HCT116 (cell line): ENCODE measurements at regions not wholly inside any gene's neighbourhood (a gene's known extent, or its start where the extent isn't known, plus 50 kb on each side); places are given as distances from the start of the nearest gene placed in this dataset.

Experiments
- ATAC-seq: fragments of 200-7000 bp; cut with Tn5 transposase; 2 replicates; pipeline ENCODE4 v1.9.1; 2020; ENCODE audit warnings: mild to moderate bottlenecking, moderate library complexity
- BruUV-seq: library from RNA; stranded (reverse); fragments of 400-500 nt; replicated peaks from 2 replicates; lab custom pipeline; 2021; lab: Mats Ljungman, UMichigan
- CTCF ChIA-PET: fragments of 300-600 bp; sonication (Branson Sonifier 250); formaldehyde crosslinking; loops from one replicate; lab custom pipeline; 2021; ENCODE audit warnings: antibody characterized with exemption; lab: Charles Lee
- POLR2A ChIA-PET: fragments of 300-600, 350-600 bp; sonication (Branson Sonifier 250); formaldehyde crosslinking; loops from one replicate; lab custom pipeline; 2021; ENCODE audit warnings: antibody characterized with exemption; lab: Charles Lee
- RAD21 ChIA-PET, 2 experiments: fragments of 300-600 bp; sonication (Branson Sonifier 250); formaldehyde crosslinking; loops; one replicate each; lab custom pipeline; 2023; ENCODE audit warnings: low total read pairs in 2 of 2; ENCODE audit not compliant: uncharacterized antibody in 2 of 2, unreplicated experiment in 2 of 2, low non-redundant PET in 1 of 2; lab: Charles Lee
- DNase-seq: peaks from one replicate; pipeline ENCODE4 v3.0.0-alpha.2; 2010; ENCODE audit warnings: low read depth, low spot score
- H2AFZ ChIP-seq: fragments of 200-600 bp; shearing (Covaris generic), sonication (generic); 2 replicates; pipeline ENCODE4 v1.6.1; 2017; ENCODE audit warnings: low read depth, mixed run types, mixed read lengths, antibody characterized with exemption, low read length; ENCODE audit not compliant: poor library complexity, severe bottlenecking
- H3K27ac ChIP-seq: 2 replicates; pipeline ENCODE4 v1.5.1; 2012; ENCODE audit warnings: low read depth, low read length
- H3K27me3 ChIP-seq: fragments of 200-600 bp; sonication (generic); 2 replicates; pipeline ENCODE4 v1.6.1; 2016; ENCODE audit warnings: mixed run types, low read length, mixed read lengths; ENCODE audit not compliant: insufficient read depth
- H3K36me3 ChIP-seq, 2 experiments: fragments of 200-500 bp in 1 of 2; fragments of 200-600 bp in 1 of 2; sonication (Bioruptor generic) in 1 of 2; sonication (generic) in 1 of 2; 2 replicates each; pipeline versions ENCODE4 v1.5.1 to v1.6.1; 2014 to 2016; ENCODE audit warnings: low read length in 2 of 2, inconsistent platforms in 1 of 2, mixed read lengths in 1 of 2, mixed run types in 1 of 2; ENCODE audit not compliant: insufficient read depth in 2 of 2, control insufficient read depth in 1 of 2
- H3K4me1 ChIP-seq, 2 experiments: fragments of 200-600 bp in 1 of 2; sonication (generic) in 1 of 2; 2 replicates each; pipeline versions ENCODE4 v1.5.1 to v1.6.1; 2012 to 2017; ENCODE audit warnings: low read length in 2 of 2, inconsistent platforms in 1 of 2, mild to moderate bottlenecking in 1 of 2, mixed read lengths in 1 of 2, mixed run types in 1 of 2, moderate library complexity in 1 of 2; ENCODE audit not compliant: insufficient read depth in 2 of 2, control insufficient read depth in 1 of 2
- H3K4me2 ChIP-seq: fragments of 200-600 bp; sonication (generic); 2 replicates; pipeline ENCODE4 v1.6.1; 2017; ENCODE audit warnings: mixed run types, low read length, mixed read lengths
- H3K4me3 ChIP-seq, 2 experiments: fragments of 200-600 bp in 1 of 2; sonication (generic) in 1 of 2; replicated peaks in 1 of 2; 2 replicates each; pipeline ENCODE4 v1.5.1; 2011 to 2016; ENCODE audit warnings: low read length in 2 of 2, control low read depth in 1 of 2, low read depth in 1 of 2, mild to moderate bottlenecking in 1 of 2, mixed read lengths in 1 of 2, mixed run types in 1 of 2
- H3K79me2 ChIP-seq: fragments of 200-600 bp; sonication (generic); 2 replicates; pipeline ENCODE4 v1.6.1; 2017; ENCODE audit warnings: mild to moderate bottlenecking, mixed run types, low read length, moderate library complexity, mixed read lengths; ENCODE audit not compliant: insufficient read depth
- H3K9ac ChIP-seq: fragments of 200-600 bp; sonication (generic); 2 replicates; pipeline ENCODE4 v1.6.1; 2016; ENCODE audit warnings: low read length, mixed read lengths
- H3K9me2 ChIP-seq: fragments of 200-600 bp; sonication (generic), shearing (Covaris generic); 2 replicates; pipeline ENCODE4 v1.6.1; 2017; ENCODE audit warnings: mixed run types, mild to moderate bottlenecking, moderate library complexity; ENCODE audit not compliant: insufficient read depth
- H3K9me3 ChIP-seq, 2 experiments: fragments of 200-500 bp in 1 of 2; fragments of 200-600 bp in 1 of 2; sonication (Bioruptor generic) in 1 of 2; sonication (generic) in 1 of 2; 2 replicates each; pipeline ENCODE4 v1.6.1; 2014 to 2017; ENCODE audit warnings: low read length in 2 of 2, mixed read lengths in 2 of 2, inconsistent platforms in 1 of 2, low read depth in 1 of 2, mild to moderate bottlenecking in 1 of 2, mixed run types in 1 of 2, moderate library complexity in 1 of 2; ENCODE audit not compliant: control insufficient read depth in 1 of 2, insufficient read depth in 1 of 2
- H4K20me1 ChIP-seq: fragments of 200-600 bp; sonication (generic), shearing (Covaris generic); 2 replicates; pipeline ENCODE4 v1.6.1; 2017; ENCODE audit warnings: mixed run types, mild to moderate bottlenecking, moderate library complexity; ENCODE audit not compliant: insufficient read depth
- CEBPB ChIP-seq: IDR thresholded peaks from 2 replicates; pipeline ENCODE4 v1.6.1; 2012; ENCODE audit warnings: low read depth
- EGR1 ChIP-seq: IDR thresholded peaks from 2 replicates; pipeline ENCODE4 v1.6.1; 2012; ENCODE audit warnings: low read depth
- ELF1 ChIP-seq: IDR thresholded peaks from 2 replicates; pipeline ENCODE4 v1.6.1; 2012; ENCODE audit warnings: low read depth, borderline replicate concordance
- EZH2 ChIP-seq: fragments of 200-600 bp; sonication (generic); IDR thresholded peaks from 2 replicates; pipeline ENCODE4 v1.6.1; 2017; ENCODE audit warnings: antibody characterized with exemption, mixed run types
- EZH2phosphoT487 ChIP-seq: fragments of 200-600 bp; IDR thresholded peaks from 2 replicates; pipeline ENCODE4 v1.6.1; 2018; ENCODE audit warnings: antibody characterized with exemption, borderline replicate concordance
- FOSL1 ChIP-seq: IDR thresholded peaks from 2 replicates; pipeline ENCODE4 v1.6.1; 2012; ENCODE audit warnings: low read depth
- JUND ChIP-seq: IDR thresholded peaks from 2 replicates; pipeline ENCODE4 v1.6.1; 2012
- MAX ChIP-seq: IDR thresholded peaks from 2 replicates; pipeline ENCODE4 v1.6.1; 2012
- POLR2A ChIP-seq: IDR thresholded peaks from 2 replicates; pipeline ENCODE4 v1.7.0; 2011; ENCODE audit warnings: borderline replicate concordance; ENCODE audit not compliant: insufficient read depth, insufficient read length; ENCODE audit errors: extremely low read depth
- SRF ChIP-seq: IDR thresholded peaks from 2 replicates; pipeline ENCODE4 v1.6.1; 2012; ENCODE audit warnings: low read depth
- TCF7L2 ChIP-seq: IDR thresholded peaks from 2 replicates; pipeline ENCODE4 v1.7.0; 2011; ENCODE audit warnings: borderline replicate concordance, inconsistent platforms; ENCODE audit not compliant: insufficient read depth, insufficient read length; ENCODE audit errors: extremely low read depth
- ZBTB33 ChIP-seq: IDR thresholded peaks from 2 replicates; pipeline ENCODE4 v1.6.1; 2011; ENCODE audit warnings: mild to moderate bottlenecking, low read length, moderate library complexity; ENCODE audit not compliant: insufficient replicate concordance; ENCODE audit errors: extremely low read depth
- ZNF274 ChIP-seq: fragments of 200-500 bp; sonication (Bioruptor generic); IDR thresholded peaks from 2 replicates; pipeline ENCODE4 v1.6.1; 2014; ENCODE audit warnings: mild to moderate bottlenecking, low read depth, low read length, inconsistent platforms
- intact Hi-C: fragments of 100-400 bp; cut with micrococcal nuclease; formaldehyde crosslinking; loops from 2 replicates; pipeline ENCODE4 v1.10.0; 2022
- TF ChIP-seq, protein P1 (sequence below): IDR thresholded peaks from 2 replicates; pipeline ENCODE4 v1.6.1; 2012; ENCODE audit warnings: low read depth

GRCh38 chr1:4113897-4114296 is 213.8 kb upstream of the C1orf174 start:
- intact Hi-C loops = no loop called here
- DNase-seq = no peak

More at GRCh38 chr1:4113897-4114296, 213.8 kb upstream of the C1orf174 start:
- Histone ChIP-seq H3K4me2 (no peak overlapping the region), H3K4me3 (no peak overlapping the region), H3K27me3 (peaks cover 28% of the 10 kb centered on the region), H3K9me2 (no peaks in the 10 kb centered on the region), H3K36me3 (no peaks in the 10 kb centered on the region), H2AFZ (no peak overlapping the region), H4K20me1 (no peaks in the 10 kb centered on the region), H3K9ac (no peak overlapping the region), H3K9me3 (no peaks in the 10 kb centered on the region), H3K79me2 (no peaks in the 10 kb centered on the region), H3K27ac (no peak overlapping the region), H3K4me1 (no peaks in the 10 kb centered on the region)
- TF ChIP-seq MAX = no peak
- TF ChIP-seq ZBTB33 = no peak
- TF ChIP-seq ZNF274 = no peak
- no peak for TF ChIP-seq ELF1
- TF ChIP-seq EZH2 = no peak
- TF ChIP-seq, protein P1, sequence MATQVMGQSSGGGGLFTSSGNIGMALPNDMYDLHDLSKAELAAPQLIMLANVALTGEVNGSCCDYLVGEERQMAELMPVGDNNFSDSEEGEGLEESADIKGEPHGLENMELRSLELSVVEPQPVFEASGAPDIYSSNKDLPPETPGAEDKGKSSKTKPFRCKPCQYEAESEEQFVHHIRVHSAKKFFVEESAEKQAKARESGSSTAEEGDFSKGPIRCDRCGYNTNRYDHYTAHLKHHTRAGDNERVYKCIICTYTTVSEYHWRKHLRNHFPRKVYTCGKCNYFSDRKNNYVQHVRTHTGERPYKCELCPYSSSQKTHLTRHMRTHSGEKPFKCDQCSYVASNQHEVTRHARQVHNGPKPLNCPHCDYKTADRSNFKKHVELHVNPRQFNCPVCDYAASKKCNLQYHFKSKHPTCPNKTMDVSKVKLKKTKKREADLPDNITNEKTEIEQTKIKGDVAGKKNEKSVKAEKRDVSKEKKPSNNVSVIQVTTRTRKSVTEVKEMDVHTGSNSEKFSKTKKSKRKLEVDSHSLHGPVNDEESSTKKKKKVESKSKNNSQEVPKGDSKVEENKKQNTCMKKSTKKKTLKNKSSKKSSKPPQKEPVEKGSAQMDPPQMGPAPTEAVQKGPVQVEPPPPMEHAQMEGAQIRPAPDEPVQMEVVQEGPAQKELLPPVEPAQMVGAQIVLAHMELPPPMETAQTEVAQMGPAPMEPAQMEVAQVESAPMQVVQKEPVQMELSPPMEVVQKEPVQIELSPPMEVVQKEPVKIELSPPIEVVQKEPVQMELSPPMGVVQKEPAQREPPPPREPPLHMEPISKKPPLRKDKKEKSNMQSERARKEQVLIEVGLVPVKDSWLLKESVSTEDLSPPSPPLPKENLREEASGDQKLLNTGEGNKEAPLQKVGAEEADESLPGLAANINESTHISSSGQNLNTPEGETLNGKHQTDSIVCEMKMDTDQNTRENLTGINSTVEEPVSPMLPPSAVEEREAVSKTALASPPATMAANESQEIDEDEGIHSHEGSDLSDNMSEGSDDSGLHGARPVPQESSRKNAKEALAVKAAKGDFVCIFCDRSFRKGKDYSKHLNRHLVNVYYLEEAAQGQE = no peak
- no peak for TF ChIP-seq TCF7L2
- no peak for TF ChIP-seq FOSL1
- TF ChIP-seq EZH2phosphoT487 = no peak
- TF ChIP-seq POLR2A = no peak
- TF ChIP-seq SRF = no peak
- TF ChIP-seq CEBPB = no peak
- no peak for TF ChIP-seq EGR1
- TF ChIP-seq JUND = no peak
- no peak for ATAC-seq
- POLR2A ChIA-PET = no interaction called here
- CTCF ChIA-PET = no interaction called here
- BruUV-seq = no TSS peak
- RAD21 ChIA-PET = no interaction called here
